Duodenal mucosa (tissue), 2 donors: ENCODE measurements at regions not wholly inside any gene's neighbourhood (a gene's known extent, or its start where the extent isn't known, plus 50 kb on each side); places are given as distances from the start of the nearest gene placed in this dataset.

ENCODE experiments used
- H3K27ac ChIP-seq: one replicate; pipeline ENCODE4 v1.7.0; 2013; ENCODE audit warnings: low read depth, low read length
- H3K27me3 ChIP-seq, 2 donors: one replicate each; pipeline ENCODE4 v1.7.0; 2013; ENCODE audit warnings: low read length in 2 of 2, control low read depth in 1 of 2; ENCODE audit not compliant: insufficient read depth in 2 of 2, control insufficient read depth in 1 of 2
- H3K36me3 ChIP-seq, 2 donors: one replicate each; pipeline ENCODE4 v1.7.0; 2013; ENCODE audit warnings: low read length in 2 of 2, control low read depth in 1 of 2; ENCODE audit not compliant: insufficient read depth in 2 of 2, control insufficient read depth in 1 of 2
- H3K4me1 ChIP-seq, 2 donors: one replicate each; pipeline ENCODE4 v1.7.0; 2013; ENCODE audit warnings: low read length in 2 of 2, control low read depth in 1 of 2; ENCODE audit not compliant: insufficient read depth in 2 of 2, control insufficient read depth in 1 of 2
- H3K4me3 ChIP-seq, 2 donors: one replicate each; pipeline ENCODE4 v1.7.0; 2013; ENCODE audit warnings: low read length in 2 of 2, low read depth in 1 of 2
- H3K9ac ChIP-seq, 2 donors: one replicate each; pipeline ENCODE4 v1.7.0; 2013; ENCODE audit warnings: low read length in 2 of 2, low read depth in 1 of 2
- H3K9me3 ChIP-seq, 2 donors: one replicate each; pipeline ENCODE4 v1.7.0; 2013; ENCODE audit warnings: low read length in 2 of 2, control low read depth in 1 of 2; ENCODE audit not compliant: control insufficient read depth in 1 of 2

DNA sequence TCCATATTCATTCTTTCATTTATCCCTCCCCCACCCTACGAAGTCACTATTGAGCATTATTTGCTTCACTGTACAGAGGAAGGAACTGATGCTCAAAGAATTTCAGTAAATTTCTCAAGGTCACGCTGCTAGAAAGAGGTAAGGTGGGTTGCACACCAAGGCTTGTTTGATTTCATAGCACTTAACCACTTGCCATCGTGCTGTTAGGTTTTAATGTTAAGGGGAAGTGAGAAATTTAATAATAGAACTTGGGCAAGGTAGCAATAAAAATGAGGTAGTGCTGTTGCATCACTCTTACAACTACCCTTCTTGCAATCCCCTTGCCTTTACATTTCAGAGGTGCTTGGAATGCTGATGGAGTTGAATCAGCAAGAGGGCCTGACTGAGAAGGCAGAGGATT is 343.1 kb downstream of the MID1IP1 start:
- Histone ChIP-seq H3K27ac (no peak overlapping the region), H3K9ac (no peak overlapping the region), H3K9me3 (no peaks in the 10 kb centered on the region), H3K4me3 (no peak overlapping the region), H3K27me3 (no peaks in the 10 kb centered on the region), H3K36me3 (no peaks in the 10 kb centered on the region), H3K4me1 (peaks cover 0 to 1% of the 10 kb centered on the region in 2 donors)

DNA sequence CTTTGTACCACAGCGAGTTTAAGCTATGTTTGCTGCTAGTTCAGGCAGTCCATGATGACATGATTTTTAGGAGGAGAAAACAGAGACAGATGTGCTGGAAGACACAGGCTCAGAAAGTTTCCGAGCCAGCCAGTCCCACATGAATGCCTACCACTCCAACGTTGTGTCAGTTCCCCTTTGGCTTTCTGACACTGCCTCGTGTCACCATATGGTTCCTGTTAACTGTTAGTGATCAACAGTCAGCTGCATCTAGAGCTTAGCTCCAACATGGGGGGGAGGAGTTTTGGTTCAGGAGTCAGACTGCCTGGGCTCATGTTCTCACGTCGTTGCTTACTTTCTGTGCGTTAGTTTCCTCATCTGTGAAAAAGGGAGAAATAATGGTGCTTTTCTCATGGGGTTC is 343.7 kb downstream of the MID1IP1 start:
- Histone ChIP-seq H3K4me3 (no peak overlapping the region), H3K9me3 (no peaks in the 10 kb centered on the region), H3K27ac (no peak overlapping the region), H3K9ac (no peak overlapping the region), H3K36me3 (no peaks in the 10 kb centered on the region), H3K4me1 (peaks cover 0 to 3% of the 10 kb centered on the region in 2 donors), H3K27me3 (no peaks in the 10 kb centered on the region)

DNA sequence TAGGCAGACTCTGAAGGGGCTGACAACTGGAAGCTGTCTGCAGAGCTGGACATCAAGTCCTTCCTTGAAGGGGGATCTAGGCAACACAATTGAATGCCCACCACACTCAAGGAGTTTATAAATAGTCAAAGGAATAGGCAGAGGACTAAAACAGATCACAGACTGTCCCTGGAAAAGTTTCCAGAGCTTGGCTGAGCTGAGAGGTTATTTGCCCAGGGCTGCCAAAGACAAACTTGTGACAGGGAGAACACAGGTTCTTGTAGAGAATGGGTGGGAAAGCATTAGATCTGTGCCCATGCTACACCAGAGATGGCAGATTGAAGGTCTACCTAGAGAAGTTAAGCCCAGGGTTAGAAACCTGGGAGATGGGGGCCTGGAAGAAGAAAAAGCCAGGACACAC is 344.6 kb downstream of the MID1IP1 start:
- Histone ChIP-seq H3K4me3 (no peak overlapping the region), H3K9me3 (no peaks in the 10 kb centered on the region), H3K27me3 (no peaks in the 10 kb centered on the region), H3K27ac (no peak overlapping the region), H3K9ac (no peak overlapping the region), H3K4me1 (peaks cover 0 to 3% of the 10 kb centered on the region in 2 donors), H3K36me3 (no peaks in the 10 kb centered on the region)

DNA sequence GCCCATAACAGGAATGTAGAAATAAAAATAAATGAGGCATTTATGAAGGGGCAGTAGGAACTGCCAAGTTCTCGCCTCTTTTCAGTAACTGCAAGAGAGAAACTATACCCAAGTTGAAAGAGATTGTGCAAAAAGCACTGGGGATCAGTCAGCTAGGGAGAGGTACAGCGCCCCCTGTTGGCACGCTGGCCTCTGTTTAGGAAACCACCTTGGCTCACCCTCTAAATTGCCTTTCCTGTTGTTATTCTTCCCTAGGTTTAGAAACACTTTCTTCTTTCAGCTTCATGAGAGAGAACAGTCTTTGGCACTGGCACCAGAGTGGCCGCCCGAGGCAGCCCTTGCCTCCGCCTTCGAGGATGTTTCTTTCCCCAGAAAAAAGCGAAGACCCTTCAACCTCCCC is 348.5 kb downstream of the MID1IP1 start:
- no peaks in the 10 kb centered on the region for H3K36me3 ChIP-seq
- H3K4me3 ChIP-seq: no peak overlapping the region

DNA sequence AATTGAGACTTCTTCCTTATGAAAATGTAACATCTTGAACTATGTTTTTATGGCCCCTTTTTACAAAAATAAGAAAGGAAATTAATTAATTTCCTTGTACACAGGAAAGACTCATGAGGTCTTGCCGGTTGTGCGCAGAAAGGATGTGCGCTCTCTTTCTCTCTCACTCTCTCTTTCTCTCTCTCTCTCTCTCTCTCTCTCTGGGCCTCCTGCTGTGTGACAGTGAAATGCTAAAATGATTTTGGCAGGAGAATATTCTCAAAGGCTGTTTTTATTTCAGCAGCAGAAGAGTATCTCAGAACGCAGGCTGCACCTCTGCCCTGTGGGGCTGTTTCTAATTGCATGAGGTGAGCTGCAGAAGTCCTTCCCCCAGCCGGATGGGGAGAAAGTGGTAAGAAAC is 349.0 kb downstream of the MID1IP1 start:
- Histone ChIP-seq H3K9me3 (no peaks in the 10 kb centered on the region), H3K9ac (no peak overlapping the region), H3K27ac (no peak overlapping the region), H3K4me1 (peaks cover 0 to 3% of the 10 kb centered on the region in 2 donors), H3K4me3 (no peak overlapping the region), H3K36me3 (no peaks in the 10 kb centered on the region), H3K27me3 (no peaks in the 10 kb centered on the region)

More for the DNA sequence above, 348.5 kb downstream of the MID1IP1 start:
- H3K4me1 ChIP-seq: peaks cover 0 to 3% of the 10 kb centered on the region in 2 donors
- no peak overlapping the region for H3K9ac ChIP-seq
- no peaks in the 10 kb centered on the region for H3K27me3 ChIP-seq
- H3K9me3 ChIP-seq: no peaks in the 10 kb centered on the region
- no peak overlapping the region for H3K27ac ChIP-seq

DNA sequence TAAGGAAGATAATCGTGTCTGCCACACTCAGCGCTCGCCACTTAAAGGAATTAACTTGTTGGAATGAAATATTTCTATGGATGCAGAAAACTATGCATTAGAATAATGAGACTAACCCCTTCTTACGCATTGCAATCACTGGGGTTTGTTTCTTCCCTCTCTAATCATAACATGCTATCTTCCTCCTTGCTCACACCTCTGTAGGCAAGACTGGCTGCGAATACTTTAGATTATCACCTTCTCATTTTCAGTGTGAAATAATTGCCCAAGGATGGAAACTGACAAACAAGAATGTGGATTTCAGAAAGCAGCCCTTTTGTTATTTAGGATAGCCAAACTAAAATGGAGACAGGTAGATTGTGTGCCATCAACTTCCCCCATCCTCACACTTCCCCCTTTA is 349.4 kb downstream of the MID1IP1 start:
- Histone ChIP-seq H3K4me1 (peaks cover 0 to 3% of the 10 kb centered on the region in 2 donors), H3K4me3 (no peak overlapping the region), H3K27ac (no peak overlapping the region), H3K9me3 (no peaks in the 10 kb centered on the region), H3K27me3 (no peaks in the 10 kb centered on the region), H3K36me3 (no peaks in the 10 kb centered on the region), H3K9ac (no peak overlapping the region)

DNA sequence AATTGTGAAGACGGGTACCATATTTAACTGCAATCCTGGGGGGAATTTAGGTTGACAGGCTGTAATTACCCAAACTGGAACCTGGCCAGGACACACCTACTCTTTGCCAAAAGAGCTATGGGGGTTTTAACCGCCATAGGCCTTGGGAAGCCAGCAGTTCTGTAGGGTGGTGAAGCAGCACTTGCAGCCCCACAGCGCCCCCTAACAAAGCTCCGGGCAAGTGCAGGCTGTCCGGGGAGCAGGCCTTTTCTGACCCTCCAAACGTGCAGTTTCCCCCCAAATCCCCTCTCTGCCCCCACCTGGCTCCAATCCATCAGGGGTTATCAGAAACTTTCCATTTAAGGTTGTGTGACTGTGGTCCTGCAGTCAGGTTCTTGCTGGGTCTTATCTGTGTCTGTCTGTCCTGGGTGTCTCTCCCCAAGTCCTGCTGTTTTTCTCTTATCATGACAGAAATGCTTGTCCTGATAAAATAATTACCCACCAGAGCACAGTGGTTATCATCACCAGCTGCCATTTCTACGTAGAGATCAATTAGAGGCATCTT is 350.9 kb downstream of the MID1IP1 start:
- H3K27ac ChIP-seq: no peak overlapping the region
- H3K36me3 ChIP-seq: no peaks in the 10 kb centered on the region

DNA sequence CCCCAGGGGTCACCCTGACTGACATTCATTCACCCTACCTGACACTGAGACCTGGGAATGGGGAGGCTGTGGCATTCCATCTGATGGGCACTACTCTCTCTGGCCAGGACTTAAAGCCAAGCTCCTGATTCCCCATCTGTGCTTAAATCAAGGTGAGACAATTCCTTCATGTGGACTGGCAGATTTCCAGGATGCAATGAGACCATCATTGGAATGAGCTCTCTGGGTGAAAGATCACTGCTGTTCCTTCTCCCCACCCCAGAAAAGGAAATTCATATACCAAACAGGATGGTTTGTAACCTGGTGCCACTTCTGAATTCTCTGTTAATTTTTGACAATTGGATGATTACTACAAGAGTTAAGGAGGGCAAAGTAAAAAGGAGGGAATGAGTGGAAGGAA is 354.8 kb downstream of the MID1IP1 start:
- no peak overlapping the region for H3K9ac ChIP-seq
- H3K4me3 ChIP-seq: no peak overlapping the region
- H3K4me1 ChIP-seq: no peaks in the 10 kb centered on the region
- no peak overlapping the region for H3K27ac ChIP-seq
- no peaks in the 10 kb centered on the region for H3K9me3 ChIP-seq
- no peaks in the 10 kb centered on the region for H3K36me3 ChIP-seq
- no peaks in the 10 kb centered on the region for H3K27me3 ChIP-seq

More for the DNA sequence above, 350.9 kb downstream of the MID1IP1 start:
- no peaks in the 10 kb centered on the region for H3K27me3 ChIP-seq
- H3K9ac ChIP-seq: no peak overlapping the region
- H3K4me1 ChIP-seq: peaks cover 0 to 3% of the 10 kb centered on the region in 2 donors
- H3K9me3 ChIP-seq: no peaks in the 10 kb centered on the region
- no peak overlapping the region for H3K4me3 ChIP-seq

DNA sequence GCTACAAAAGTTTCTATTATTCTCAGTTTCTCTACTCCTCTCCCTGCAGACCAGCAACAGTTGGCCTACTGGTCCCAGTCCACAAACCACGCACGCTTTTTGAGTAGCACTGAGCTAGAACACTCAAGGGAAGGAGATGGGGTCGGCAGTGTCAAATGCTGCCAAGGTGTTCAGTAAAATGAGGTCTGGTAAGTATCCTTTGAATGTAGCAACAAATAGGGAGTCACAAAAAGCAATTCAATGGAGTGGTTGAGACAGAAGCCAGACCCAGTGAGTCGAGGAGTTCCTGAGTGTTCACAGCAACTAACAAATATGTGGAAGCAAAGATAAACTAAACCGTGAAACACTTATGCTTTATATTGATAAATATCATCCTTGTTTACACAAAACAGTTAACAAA is 355.7 kb downstream of the MID1IP1 start:
- H3K27me3 ChIP-seq: no peaks in the 10 kb centered on the region

DNA sequence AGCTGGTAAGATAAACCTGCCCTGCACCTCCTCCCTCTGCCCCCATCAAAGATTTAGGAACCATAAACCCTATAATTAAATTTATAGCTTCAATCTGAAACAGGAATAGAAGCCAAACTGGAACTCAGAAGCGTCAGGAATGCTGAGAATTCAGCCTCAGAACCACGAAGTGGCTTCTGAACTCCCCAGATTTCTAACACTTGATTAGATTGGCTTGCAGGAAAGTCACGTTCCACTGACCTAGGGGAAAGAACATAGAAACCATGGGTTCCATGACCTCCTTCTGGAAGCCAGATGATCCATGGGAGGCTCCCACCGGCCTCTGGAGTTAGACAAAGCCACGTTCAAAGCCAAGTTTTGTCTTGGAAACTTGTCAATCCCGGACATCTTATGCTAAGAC is 356.5 kb downstream of the MID1IP1 start:
- H3K27ac ChIP-seq: no peak overlapping the region
- no peak overlapping the region for H3K9ac ChIP-seq
- H3K9me3 ChIP-seq: no peaks in the 10 kb centered on the region
- no peaks in the 10 kb centered on the region for H3K4me1 ChIP-seq
- H3K4me3 ChIP-seq: no peak overlapping the region
- no peaks in the 10 kb centered on the region for H3K36me3 ChIP-seq
- no peaks in the 10 kb centered on the region for H3K27me3 ChIP-seq

More for the DNA sequence above, 355.7 kb downstream of the MID1IP1 start:
- H3K4me1 ChIP-seq: no peaks in the 10 kb centered on the region
- H3K27ac ChIP-seq: no peak overlapping the region
- H3K36me3 ChIP-seq: no peaks in the 10 kb centered on the region
- H3K4me3 ChIP-seq: no peak overlapping the region
- no peak overlapping the region for H3K9ac ChIP-seq
- H3K9me3 ChIP-seq: no peaks in the 10 kb centered on the region
